ENCODE measurements at regions not wholly inside any gene's neighbourhood (a gene's known extent, or its start where the extent isn't known, plus 50 kb on each side); places are given as distances from the start of the nearest gene placed in this dataset.

DNA sequence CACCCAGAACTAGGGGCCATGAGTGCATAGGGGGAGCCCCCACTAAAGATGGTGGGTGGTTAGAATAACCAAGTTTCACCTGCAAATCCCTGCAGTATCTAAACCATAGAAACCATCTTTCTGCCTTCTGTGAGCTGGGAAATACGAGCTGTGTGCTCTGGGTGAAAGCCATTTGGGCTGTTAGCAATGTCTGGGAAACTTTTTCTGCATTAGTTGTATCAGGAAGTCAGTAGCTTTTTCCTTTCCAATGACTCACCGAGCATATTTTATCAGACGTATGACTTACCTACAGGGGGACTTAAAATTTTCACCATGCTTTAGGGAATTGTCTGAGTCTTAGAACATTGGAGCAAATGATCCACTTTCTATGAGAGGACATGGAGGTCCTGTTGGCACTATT lies 584.0 kb downstream of the QKI start:
- intact Hi-C loops (cut with DNase I): no loop called here
- Histone ChIP-seq H3K4me3 (ENCODE audit: low read length) (no peak overlapping the region), H3K27me3 (ENCODE audit: control insufficient read depth, insufficient read depth) (no peaks in the 10 kb centered on the region), H3K4me1 (ENCODE audit: control insufficient read depth, insufficient read depth, low read length) (no peaks in the 10 kb centered on the region), H3K27ac (ENCODE audit: low read length) (no peak overlapping the region), H3K9me3 (ENCODE audit: control insufficient read depth, low read length) (no peaks in the 10 kb centered on the region)
- no peak for ATAC-seq
- DNase-seq: no peak
- 76% methylated on average over 3 of the region's 3 CpGs for WGBS

DNA sequence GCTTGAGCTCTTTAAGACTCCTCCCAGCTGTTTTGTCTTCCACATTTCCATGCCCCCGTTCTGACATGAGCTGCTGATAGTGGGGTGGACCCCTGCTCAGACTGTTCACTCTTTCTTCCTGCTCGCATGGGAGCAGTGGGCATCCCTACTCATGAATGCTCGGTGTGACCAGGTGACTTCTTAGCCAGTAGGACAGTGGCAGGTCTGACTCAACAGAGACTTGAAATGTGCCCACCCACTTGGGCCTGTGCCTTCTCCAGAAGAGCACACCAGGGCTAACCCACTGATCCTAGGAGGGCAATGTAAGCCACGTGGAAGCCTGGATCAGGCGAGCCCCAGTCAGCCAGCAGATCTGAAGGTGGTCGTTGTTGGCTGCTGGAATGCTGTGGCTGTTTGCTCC lies 582.0 kb downstream of the QKI start:
- peaks cover 1% of the 10 kb centered on the region for H3K4me1 ChIP-seq (ENCODE audit: control insufficient read depth, insufficient read depth, low read length)
- no peaks in the 10 kb centered on the region for H3K9me3 ChIP-seq (ENCODE audit: control insufficient read depth, low read length)
- no peak overlapping the region for H3K27ac ChIP-seq (ENCODE audit: low read length)
- ATAC-seq: no peak
- H3K4me3 ChIP-seq (ENCODE audit: low read length): no peak overlapping the region
- no peak for DNase-seq
- H3K27me3 ChIP-seq (ENCODE audit: control insufficient read depth, insufficient read depth): no peaks in the 10 kb centered on the region
- intact Hi-C loops (cut with DNase I): no loop called here
- WGBS: 90% methylated on average over 6 of the region's 6 CpGs

DNA sequence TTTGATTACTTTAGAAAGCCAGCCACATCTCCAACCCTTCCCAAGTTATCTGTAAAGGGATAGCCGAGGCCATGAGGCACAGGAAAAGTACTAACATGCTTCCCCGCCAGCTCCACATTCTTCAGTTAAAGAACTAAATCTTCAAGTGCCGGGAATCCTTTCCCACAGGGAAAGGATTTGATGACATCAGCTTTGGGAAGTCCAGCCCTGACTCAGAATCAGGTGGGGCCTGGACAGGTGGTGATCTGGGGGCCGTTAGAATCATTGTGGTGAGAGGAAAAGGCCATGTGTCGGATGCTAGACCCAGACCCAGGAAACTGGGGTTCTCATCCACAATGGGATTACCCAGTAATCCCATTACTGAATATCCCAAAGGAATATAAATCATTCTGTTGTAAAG lies 580.0 kb downstream of the QKI start:
- H3K4me1 ChIP-seq (ENCODE audit: control insufficient read depth, insufficient read depth, low read length): peaks cover 1% of the 10 kb centered on the region
- no peak for DNase-seq

DNA sequence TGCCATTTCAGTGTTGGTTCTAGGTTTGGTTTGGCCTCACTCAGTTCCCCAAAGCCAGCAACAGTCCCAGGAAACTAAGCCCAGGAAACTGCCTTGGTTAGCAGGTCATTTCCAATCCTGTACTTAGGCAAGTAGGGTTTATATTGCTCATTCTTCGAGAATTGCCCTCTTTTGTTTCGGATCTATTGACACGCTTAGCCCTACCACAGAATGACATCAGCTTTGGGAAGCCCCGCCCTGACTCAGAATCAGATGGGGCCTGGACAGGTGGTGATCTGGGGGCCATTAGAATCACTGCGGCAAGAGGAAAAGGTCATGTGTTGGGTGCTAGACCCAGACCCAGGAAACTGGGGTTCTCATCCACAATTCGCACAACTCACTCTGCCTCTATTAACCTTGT lies 578.2 kb downstream of the QKI start:
- ATAC-seq (no peak), DNase-seq (no peak)
- no peak overlapping the region for H3K27ac ChIP-seq (ENCODE audit: low read length)
- H3K4me3 ChIP-seq (ENCODE audit: low read length): no peak overlapping the region
- H3K9me3 ChIP-seq (ENCODE audit: control insufficient read depth, low read length): no peaks in the 10 kb centered on the region
- no peaks in the 10 kb centered on the region for H3K27me3 ChIP-seq (ENCODE audit: control insufficient read depth, insufficient read depth)
- peaks cover 1% of the 10 kb centered on the region for H3K4me1 ChIP-seq (ENCODE audit: control insufficient read depth, insufficient read depth, low read length)
- WGBS: 96% methylated on average over 6 of the region's 6 CpGs
- intact Hi-C loops (cut with DNase I): no loop called here

More for the DNA sequence above, 580.0 kb downstream of the QKI start:
- Histone ChIP-seq H3K4me3 (ENCODE audit: low read length) (no peak overlapping the region), H3K27ac (ENCODE audit: low read length) (no peak overlapping the region), H3K9me3 (ENCODE audit: control insufficient read depth, low read length) (no peaks in the 10 kb centered on the region), H3K27me3 (ENCODE audit: control insufficient read depth, insufficient read depth) (no peaks in the 10 kb centered on the region)
- no peak for ATAC-seq
- WGBS: 74% methylated on average over 5 of the region's 5 CpGs
- intact Hi-C loops (cut with DNase I): no loop called here

DNA sequence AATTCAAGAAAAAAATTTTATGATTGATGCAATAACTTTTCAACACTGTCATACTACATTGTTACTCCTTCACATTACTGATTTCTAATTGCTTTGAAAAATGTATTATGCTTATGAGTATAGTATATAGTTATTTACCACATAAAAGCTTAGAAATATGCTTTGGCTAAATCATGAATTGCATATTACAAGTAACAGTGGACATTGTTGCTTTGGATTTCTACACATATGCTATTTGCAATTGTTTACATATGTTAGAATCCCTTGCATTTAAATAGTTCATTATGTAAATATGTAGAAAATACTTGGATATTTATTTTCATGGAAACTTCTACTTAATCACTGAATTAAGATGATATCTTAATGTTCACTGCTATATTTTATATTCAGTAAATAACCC lies 577.5 kb downstream of the QKI start:
- Histone ChIP-seq H3K27ac (ENCODE audit: low read length) (no peak overlapping the region), H3K27me3 (ENCODE audit: control insufficient read depth, insufficient read depth) (no peaks in the 10 kb centered on the region), H3K4me3 (ENCODE audit: low read length) (no peak overlapping the region), H3K4me1 (ENCODE audit: control insufficient read depth, insufficient read depth, low read length) (peaks cover 1% of the 10 kb centered on the region), H3K9me3 (ENCODE audit: control insufficient read depth, low read length) (no peaks in the 10 kb centered on the region)
- intact Hi-C loops (cut with DNase I): no loop called here
- DNase-seq (no peak), ATAC-seq (no peak)

DNA sequence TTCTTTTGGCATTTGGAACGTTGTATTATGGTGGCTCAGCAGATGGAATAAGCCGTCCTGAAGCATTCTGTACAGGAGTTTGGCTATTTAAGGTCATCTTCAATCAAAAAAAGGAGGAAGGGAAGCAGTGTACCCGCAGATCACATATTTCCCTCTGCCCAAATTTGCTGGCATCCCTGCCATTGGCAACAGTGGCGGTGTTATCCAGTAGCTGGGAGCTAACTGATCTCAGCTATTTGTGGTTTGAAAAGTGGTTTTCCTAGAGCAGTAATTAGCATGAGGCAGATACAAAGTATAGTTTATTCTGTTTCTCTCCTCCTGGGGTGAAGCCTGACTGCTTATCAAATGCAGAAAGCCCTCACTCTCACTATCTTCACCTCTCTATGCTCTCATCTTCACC lies 576.8 kb downstream of the QKI start:
- Histone ChIP-seq H3K9me3 (ENCODE audit: control insufficient read depth, low read length) (no peaks in the 10 kb centered on the region), H3K4me1 (ENCODE audit: control insufficient read depth, insufficient read depth, low read length) (peaks cover 1% of the 10 kb centered on the region), H3K27ac (ENCODE audit: low read length) (no peak overlapping the region), H3K27me3 (ENCODE audit: control insufficient read depth, insufficient read depth) (no peaks in the 10 kb centered on the region), H3K4me3 (ENCODE audit: low read length) (no peak overlapping the region)
- WGBS: 73% methylated on average over 4 of the region's 4 CpGs
- ATAC-seq: no peak
- no peak for DNase-seq
- intact Hi-C loops (cut with DNase I): no loop called here

DNA sequence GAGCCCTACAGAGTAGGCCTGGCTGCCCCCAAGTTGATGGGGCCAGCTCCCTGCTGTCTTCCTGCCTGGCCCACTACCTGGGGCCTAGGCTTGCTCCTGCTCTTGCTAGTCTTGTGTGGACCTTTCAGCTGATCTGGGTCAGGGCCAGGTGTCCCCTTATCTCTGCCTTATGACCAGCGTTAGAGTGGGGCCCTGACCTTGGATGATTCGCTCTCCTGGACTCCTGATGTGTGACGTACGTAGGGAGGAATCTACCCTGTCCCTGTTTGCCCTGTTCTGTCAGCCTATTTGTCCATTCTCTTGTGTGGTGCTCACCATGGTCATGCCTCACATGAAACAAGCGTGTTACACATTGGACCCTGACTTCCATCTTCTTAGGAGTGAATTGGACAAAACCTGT lies 571.8 kb downstream of the QKI start:
- H3K27ac ChIP-seq (ENCODE audit: low read length): peak overlapping the region; percentile 79
- peak in 2 of 3 donors; percentile 46 to 59 for DNase-seq
- 69% methylated on average over 5 of the region's 5 CpGs for WGBS
- H3K4me1 ChIP-seq (ENCODE audit: control insufficient read depth, insufficient read depth, low read length): peaks cover 3% of the 10 kb centered on the region
- intact Hi-C loops (cut with DNase I): no loop called here
- peak; percentile 69 to 88 for ATAC-seq
- H3K9me3 ChIP-seq (ENCODE audit: control insufficient read depth, low read length): no peaks in the 10 kb centered on the region
- no peaks in the 10 kb centered on the region for H3K27me3 ChIP-seq (ENCODE audit: control insufficient read depth, insufficient read depth)
- H3K4me3 ChIP-seq (ENCODE audit: low read length): no peak overlapping the region

DNA sequence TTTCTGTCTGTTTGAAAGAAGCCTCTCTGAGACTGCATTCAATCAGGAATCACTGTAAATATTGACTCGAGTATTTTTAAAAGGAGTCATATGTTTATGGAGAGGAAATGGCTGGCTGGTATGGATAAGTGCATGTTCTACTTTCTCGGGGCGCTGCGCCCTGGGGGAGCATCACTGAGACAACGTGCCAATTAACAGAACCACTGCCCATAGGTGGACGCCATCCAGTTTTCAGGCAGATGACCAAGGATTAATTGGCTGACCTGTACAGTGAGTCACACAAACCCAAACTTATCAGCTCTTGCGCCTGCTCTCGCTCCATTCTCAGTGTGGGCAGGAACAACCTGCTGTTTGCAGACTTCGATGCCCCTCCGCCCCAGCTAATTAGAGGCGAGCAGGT lies 571.2 kb downstream of the QKI start:
- ATAC-seq: peak; percentile 58 to 82
- 59% methylated on average over 11 of the region's 11 CpGs for WGBS

DNA sequence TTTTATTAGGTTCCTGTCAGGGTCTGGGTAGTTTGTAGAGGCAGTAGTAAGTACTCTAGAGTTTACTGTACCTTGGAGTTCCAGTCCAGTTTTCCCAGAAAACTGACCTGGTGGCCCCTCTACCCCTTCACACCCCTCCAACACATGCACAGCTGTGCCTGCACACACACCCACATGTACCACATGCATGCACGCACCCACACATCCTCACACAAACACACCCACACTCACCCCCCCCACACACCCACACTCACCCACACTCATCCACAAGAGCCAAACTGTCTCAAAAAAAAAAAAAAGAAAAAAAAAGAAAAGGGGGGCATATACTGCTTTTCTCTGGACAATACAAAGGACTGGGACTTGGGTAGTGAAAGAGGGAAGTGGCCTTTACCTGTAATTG lies 570.5 kb downstream of the QKI start:
- 94% methylated on average over 1 of the region's 1 CpG for WGBS
- peak overlapping the region; percentile 21 for H3K27ac ChIP-seq (ENCODE audit: low read length)
- no peak overlapping the region for H3K4me3 ChIP-seq (ENCODE audit: low read length)
- ATAC-seq (no peak), DNase-seq (no peak)
- H3K27me3 ChIP-seq (ENCODE audit: control insufficient read depth, insufficient read depth): no peaks in the 10 kb centered on the region
- no peaks in the 10 kb centered on the region for H3K9me3 ChIP-seq (ENCODE audit: control insufficient read depth, low read length)
- H3K4me1 ChIP-seq (ENCODE audit: control insufficient read depth, insufficient read depth, low read length): peaks cover 3% of the 10 kb centered on the region
- intact Hi-C loops (cut with DNase I): no loop called here

More for the DNA sequence above, 571.2 kb downstream of the QKI start:
- H3K27me3 ChIP-seq (ENCODE audit: control insufficient read depth, insufficient read depth): no peaks in the 10 kb centered on the region
- H3K4me3 ChIP-seq (ENCODE audit: low read length): no peak overlapping the region
- peak overlapping the region; percentile 79 for H3K27ac ChIP-seq (ENCODE audit: low read length)
- no peaks in the 10 kb centered on the region for H3K9me3 ChIP-seq (ENCODE audit: control insufficient read depth, low read length)
- DNase-seq: peak in 1 of 3 donors; percentile 44
- intact Hi-C loops (cut with DNase I): no loop called here
- H3K4me1 ChIP-seq (ENCODE audit: control insufficient read depth, insufficient read depth, low read length): peaks cover 3% of the 10 kb centered on the region

DNA sequence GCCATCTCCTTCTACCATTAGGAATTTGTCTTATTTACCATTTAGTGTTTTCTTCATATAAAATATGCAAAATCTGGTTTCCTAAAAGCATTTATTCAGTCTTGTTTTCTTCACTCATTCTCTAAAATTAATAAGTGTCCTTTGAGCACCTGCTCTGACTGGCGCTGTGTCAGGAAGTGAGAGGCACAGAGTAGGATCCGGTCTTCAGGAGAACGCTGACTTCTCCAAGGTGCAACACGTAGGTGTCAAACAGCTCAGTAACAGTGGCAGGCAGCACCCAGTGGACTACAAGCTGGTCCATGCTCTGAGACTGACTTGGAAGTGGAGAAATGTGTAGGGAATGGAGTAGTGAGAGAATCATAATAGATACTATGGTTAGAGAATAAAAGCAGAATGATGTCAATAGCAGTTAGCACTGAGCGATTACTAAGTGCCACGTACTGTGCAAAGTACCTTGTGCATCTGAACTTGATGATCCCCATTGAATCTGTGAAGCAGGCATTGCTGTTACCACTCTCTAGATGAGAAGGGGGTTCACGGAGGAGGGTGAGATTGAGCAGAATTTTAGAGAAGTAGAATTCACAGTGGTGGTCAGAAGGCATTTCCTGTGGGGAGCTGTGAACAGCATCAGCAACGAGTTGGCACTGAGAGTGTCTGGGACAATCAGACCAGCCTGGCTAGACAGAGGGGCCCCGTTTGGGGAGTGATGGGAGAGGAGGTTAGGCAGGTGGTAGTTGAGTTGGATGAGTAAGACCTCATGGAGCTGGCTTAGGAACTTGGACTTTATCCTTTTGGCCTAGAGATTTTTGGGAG lies 569.8 kb downstream of the QKI start:
- Histone ChIP-seq H3K4me3 (ENCODE audit: low read length) (no peak overlapping the region), H3K4me1 (ENCODE audit: control insufficient read depth, insufficient read depth, low read length) (peaks cover 3% of the 10 kb centered on the region), H3K27ac (ENCODE audit: low read length) (peak overlapping the region; percentile 36), H3K27me3 (ENCODE audit: control insufficient read depth, insufficient read depth) (no peaks in the 10 kb centered on the region), H3K9me3 (ENCODE audit: control insufficient read depth, low read length) (no peaks in the 10 kb centered on the region)
- WGBS: 73% methylated on average over 9 of the region's 9 CpGs
- intact Hi-C loops (cut with DNase I): no loop called here
- DNase-seq (no peak), ATAC-seq (no peak)

DNA sequence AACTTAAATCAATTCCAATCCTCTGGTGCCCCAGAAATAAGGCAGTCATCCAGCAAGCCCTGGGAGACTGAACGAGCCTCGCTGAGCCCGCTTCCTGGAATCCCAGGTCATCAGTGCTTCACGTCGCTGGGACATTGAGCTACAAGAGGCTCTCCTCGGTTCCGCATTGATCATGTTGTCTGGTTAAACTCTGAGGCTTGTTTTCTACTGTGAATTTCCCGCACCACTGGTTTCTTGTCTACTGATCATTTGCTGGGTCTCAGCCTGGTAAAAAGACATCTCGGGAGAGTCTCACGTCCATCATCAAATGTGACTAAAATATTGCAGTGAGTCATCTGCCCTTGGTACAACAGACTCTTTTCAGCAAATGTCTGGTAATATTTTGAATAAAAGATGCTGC lies 569.2 kb downstream of the QKI start:
- Histone ChIP-seq H3K9me3 (ENCODE audit: control insufficient read depth, low read length) (no peaks in the 10 kb centered on the region), H3K27me3 (ENCODE audit: control insufficient read depth, insufficient read depth) (no peaks in the 10 kb centered on the region), H3K27ac (ENCODE audit: low read length) (peak overlapping the region; percentile 57), H3K4me1 (ENCODE audit: control insufficient read depth, insufficient read depth, low read length) (peaks cover 3% of the 10 kb centered on the region), H3K4me3 (ENCODE audit: low read length) (no peak overlapping the region)
- intact Hi-C loops (cut with DNase I): no loop called here
- WGBS: 50% methylated on average over 10 of the region's 10 CpGs
- ATAC-seq: no peak
- peak in 1 of 3 donors; percentile 53 for DNase-seq

DNA sequence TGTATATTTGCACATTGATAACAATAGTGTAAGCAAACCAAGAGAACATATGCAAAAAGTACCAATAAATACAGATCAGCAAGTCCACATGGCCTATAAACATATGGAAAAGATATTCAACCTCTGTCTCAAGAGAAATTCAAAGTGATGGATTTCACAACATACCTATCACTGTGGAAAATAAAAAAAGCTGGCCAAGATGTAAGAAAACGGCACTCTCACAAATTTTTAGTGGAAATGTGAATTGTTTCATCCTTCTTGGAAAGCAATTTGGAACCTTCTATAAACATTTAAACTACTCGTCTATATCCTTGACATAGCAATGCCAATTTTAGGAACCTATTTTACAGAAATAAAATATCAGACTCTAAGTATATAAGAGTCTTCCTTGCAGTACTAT lies 559.8 kb downstream of the QKI start:
- H3K4me1 ChIP-seq (ENCODE audit: control insufficient read depth, insufficient read depth, low read length): no peaks in the 10 kb centered on the region
- intact Hi-C loops (cut with DNase I): no loop called here
- DNase-seq (no peak), ATAC-seq (no peak)
- H3K27me3 ChIP-seq (ENCODE audit: control insufficient read depth, insufficient read depth): no peaks in the 10 kb centered on the region
- no peaks in the 10 kb centered on the region for H3K9me3 ChIP-seq (ENCODE audit: control insufficient read depth, low read length)
- no peak overlapping the region for H3K4me3 ChIP-seq (ENCODE audit: low read length)
- 67% methylated on average over 2 of the region's 2 CpGs for WGBS
- H3K27ac ChIP-seq (ENCODE audit: low read length): no peak overlapping the region

Data from right cardiac atrium (tissue), 5 donors.